ENCODE measurements at regions not wholly inside any gene's neighbourhood (a gene's known extent, or its start where the extent isn't known, plus 50 kb on each side); places are given as distances from the start of the nearest gene placed in this dataset.

DNA sequence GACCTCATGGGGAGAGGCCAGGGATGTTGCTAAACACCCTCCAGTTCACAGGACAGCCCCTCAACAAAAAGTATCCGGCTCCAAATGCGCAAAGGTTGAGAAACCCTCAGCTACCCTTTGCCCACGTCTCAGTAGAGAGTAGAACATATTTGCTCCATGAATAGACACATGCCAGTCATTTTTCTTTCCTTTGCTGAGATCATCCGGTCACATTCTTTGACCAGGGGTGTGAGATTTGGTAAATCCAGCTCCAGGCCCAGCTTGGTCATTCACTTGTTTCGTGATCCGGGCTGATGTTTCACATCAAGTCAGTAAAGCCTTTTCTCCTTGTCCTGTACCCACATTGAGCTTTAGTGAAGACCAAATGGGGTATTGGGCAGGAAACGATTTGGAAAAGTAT is 83.6 kb upstream of the LHX5 start:
- H3K27me3 Mint-ChIP-seq (ENCODE audit: insufficient read depth, unreplicated experiment), result peaks cover 4% of the 10 kb centered on the region
- no peak overlapping the region for H3K4me3 Mint-ChIP-seq (ENCODE audit: unreplicated experiment)
- Histone ChIP-seq H3K9me3 (no peaks in the 10 kb centered on the region; the same call in 1 of the 2 replicates), H3K4me3 (ENCODE audit: low read depth, low read length) (no peak overlapping the region), H3K4me1 (no peaks in the 10 kb centered on the region), H3K36me3 (ENCODE audit: control insufficient read depth, insufficient read depth, low read length) (no peaks in the 10 kb centered on the region), H3K27me3 (replicated peaks; ENCODE audit: control insufficient read depth, insufficient read depth, low read length) (no peaks in the 10 kb centered on the region)
- no peaks in the 10 kb centered on the region for H3K36me3 Mint-ChIP-seq (ENCODE audit: insufficient read depth, unreplicated experiment)
- DNase-seq, result no peak
- CTCF ChIA-PET, result no interaction called here
- POLR2A ChIA-PET, result no interaction called here
- intact Hi-C loops (cut with micrococcal nuclease; ENCODE audit: unreplicated experiment), result no loop called here
- TF ChIP-seq, protein P1, sequence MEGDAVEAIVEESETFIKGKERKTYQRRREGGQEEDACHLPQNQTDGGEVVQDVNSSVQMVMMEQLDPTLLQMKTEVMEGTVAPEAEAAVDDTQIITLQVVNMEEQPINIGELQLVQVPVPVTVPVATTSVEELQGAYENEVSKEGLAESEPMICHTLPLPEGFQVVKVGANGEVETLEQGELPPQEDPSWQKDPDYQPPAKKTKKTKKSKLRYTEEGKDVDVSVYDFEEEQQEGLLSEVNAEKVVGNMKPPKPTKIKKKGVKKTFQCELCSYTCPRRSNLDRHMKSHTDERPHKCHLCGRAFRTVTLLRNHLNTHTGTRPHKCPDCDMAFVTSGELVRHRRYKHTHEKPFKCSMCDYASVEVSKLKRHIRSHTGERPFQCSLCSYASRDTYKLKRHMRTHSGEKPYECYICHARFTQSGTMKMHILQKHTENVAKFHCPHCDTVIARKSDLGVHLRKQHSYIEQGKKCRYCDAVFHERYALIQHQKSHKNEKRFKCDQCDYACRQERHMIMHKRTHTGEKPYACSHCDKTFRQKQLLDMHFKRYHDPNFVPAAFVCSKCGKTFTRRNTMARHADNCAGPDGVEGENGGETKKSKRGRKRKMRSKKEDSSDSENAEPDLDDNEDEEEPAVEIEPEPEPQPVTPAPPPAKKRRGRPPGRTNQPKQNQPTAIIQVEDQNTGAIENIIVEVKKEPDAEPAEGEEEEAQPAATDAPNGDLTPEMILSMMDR (IDR thresholded peaks at IDR 0.05; ENCODE audit: insufficient read depth in 1 of 2, low read depth in 1 of 2, low read length in 1 of 2, severe bottlenecking in 1 of 2, unreplicated experiment in 1 of 2), result no peak
- H3K4me1 Mint-ChIP-seq (ENCODE audit: low read depth, unreplicated experiment), result no peaks in the 10 kb centered on the region
- H3K9me3 Mint-ChIP-seq (ENCODE audit: unreplicated experiment), result no peaks in the 10 kb centered on the region
- no TSS peak for BruUV-seq (replicated peaks)
- H3K27ac Mint-ChIP-seq (ENCODE audit: unreplicated experiment), result no peak overlapping the region

DNA sequence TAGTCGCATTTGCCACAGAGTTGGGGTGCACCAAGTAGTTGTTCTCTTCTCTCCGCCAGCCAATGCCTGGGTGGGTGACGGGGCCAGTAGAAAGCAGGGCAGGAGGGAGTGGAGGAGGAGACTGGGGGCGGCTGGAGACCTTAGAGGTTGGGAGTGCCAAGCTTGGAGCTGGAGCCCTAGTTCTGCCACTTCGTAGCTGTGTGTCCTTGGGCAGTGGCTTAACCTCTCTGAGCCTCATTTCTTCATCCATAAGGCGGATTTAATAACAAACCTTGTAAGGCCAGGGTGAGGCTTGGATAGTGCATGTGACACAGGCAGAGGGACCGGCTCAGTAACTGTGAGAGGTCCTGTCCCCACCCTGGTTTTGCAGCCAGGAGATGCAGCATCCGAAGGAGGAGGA is 81.1 kb upstream of the LHX5 start:
- intact Hi-C loops (cut with micrococcal nuclease; ENCODE audit: unreplicated experiment), result no loop called here
- BruUV-seq (replicated peaks), result no TSS peak

DNA sequence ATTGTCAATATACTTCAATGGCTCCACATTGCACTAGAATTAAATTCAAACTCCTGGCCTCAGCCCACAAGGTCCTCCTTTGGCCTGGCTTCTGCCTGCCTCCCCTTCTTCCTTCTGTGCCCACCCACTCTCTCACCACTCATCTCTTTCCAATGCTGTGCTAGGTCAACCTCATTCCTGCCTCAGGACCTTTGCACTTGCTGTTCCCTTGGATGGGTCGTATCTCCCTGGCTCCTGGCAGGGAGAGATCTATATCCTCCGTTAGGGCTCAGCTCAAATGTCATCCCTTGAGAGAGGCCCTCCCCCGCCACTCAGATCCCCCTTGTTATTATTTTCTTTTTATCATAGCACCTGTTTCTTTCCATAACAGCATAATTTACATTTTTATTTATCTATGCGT is 79.9 kb upstream of the LHX5 start:
- Histone ChIP-seq H3K36me3 (ENCODE audit: control insufficient read depth, insufficient read depth, low read length) (no peaks in the 10 kb centered on the region), H3K27me3 (replicated peaks; ENCODE audit: control insufficient read depth, insufficient read depth, low read length) (no peaks in the 10 kb centered on the region), H3K4me1 (no peaks in the 10 kb centered on the region), H3K4me3 (ENCODE audit: low read depth, low read length) (no peak overlapping the region), H3K9me3 (peaks cover 10% of the 10 kb centered on the region; the same call in 1 of the 2 replicates)
- BruUV-seq (replicated peaks), result no TSS peak
- TF ChIP-seq, protein P1 (IDR thresholded peaks at IDR 0.05; ENCODE audit: insufficient read depth in 1 of 2, low read depth in 1 of 2, low read length in 1 of 2, severe bottlenecking in 1 of 2, unreplicated experiment in 1 of 2), result no peak
- Mint-ChIP-seq H3K36me3 (ENCODE audit: insufficient read depth, unreplicated experiment) (no peaks in the 10 kb centered on the region), H3K27me3 (ENCODE audit: insufficient read depth, unreplicated experiment) (peaks cover 7% of the 10 kb centered on the region), H3K4me1 (ENCODE audit: low read depth, unreplicated experiment) (no peaks in the 10 kb centered on the region), H3K4me3 (ENCODE audit: unreplicated experiment) (no peak overlapping the region), H3K27ac (ENCODE audit: unreplicated experiment) (no peak overlapping the region), H3K9me3 (ENCODE audit: unreplicated experiment) (peaks cover 9% of the 10 kb centered on the region)
- intact Hi-C loops (cut with micrococcal nuclease; ENCODE audit: unreplicated experiment), result no loop called here
- DNase-seq, result no peak
- ChIA-PET CTCF (no interaction called here), POLR2A (no interaction called here)

More for the DNA sequence above, 81.1 kb upstream of the LHX5 start:
- H3K27me3 Mint-ChIP-seq (ENCODE audit: insufficient read depth, unreplicated experiment), result peaks cover 4% of the 10 kb centered on the region
- DNase-seq, result no peak
- H3K4me3 Mint-ChIP-seq (ENCODE audit: unreplicated experiment), result no peak overlapping the region
- H3K4me1 Mint-ChIP-seq (ENCODE audit: low read depth, unreplicated experiment), result no peaks in the 10 kb centered on the region
- no peak overlapping the region for H3K4me3 ChIP-seq (ENCODE audit: low read depth, low read length)
- H3K36me3 Mint-ChIP-seq (ENCODE audit: insufficient read depth, unreplicated experiment), result no peaks in the 10 kb centered on the region
- TF ChIP-seq, protein P1 (IDR thresholded peaks at IDR 0.05; ENCODE audit: insufficient read depth in 1 of 2, low read depth in 1 of 2, low read length in 1 of 2, severe bottlenecking in 1 of 2, unreplicated experiment in 1 of 2), result no peak
- H3K27ac Mint-ChIP-seq (ENCODE audit: unreplicated experiment), result no peak overlapping the region
- H3K9me3 Mint-ChIP-seq (ENCODE audit: unreplicated experiment), result peaks cover 9% of the 10 kb centered on the region
- H3K9me3 ChIP-seq, result peaks cover 10% of the 10 kb centered on the region; the same call in 1 of the 2 replicates
- no peaks in the 10 kb centered on the region for H3K36me3 ChIP-seq (ENCODE audit: control insufficient read depth, insufficient read depth, low read length)
- ChIA-PET POLR2A (no interaction called here), CTCF (no interaction called here)
- no peaks in the 10 kb centered on the region for H3K4me1 ChIP-seq
- no peaks in the 10 kb centered on the region for H3K27me3 ChIP-seq (replicated peaks; ENCODE audit: control insufficient read depth, insufficient read depth, low read length)

Data from Caco-2 (cell line).